Astrocyte (in vitro differentiated cells and primary cell): ENCODE measurements at regions not wholly inside any gene's neighbourhood (a gene's known extent, or its start where the extent isn't known, plus 50 kb on each side); places are given as distances from the start of the nearest gene placed in this dataset.
"Not testable (repeated sequence)": the region's sequence is repeated elsewhere in the genome, so short reads cannot be mapped to it uniquely, and the experiment has no call there.

Experiments
- DNase-seq: peaks from one replicate; pipeline ENCODE4 v3.0.0-alpha.2; 2010; ENCODE audit warnings: low read depth
- FAIRE-seq: peaks from 2 replicates; lab custom pipeline; 2011; peaks lifted over from hg19 to GRCh38; lab: Jason Lieb, UNC
- H2AFZ ChIP-seq: 2 replicates; pipeline ENCODE4 v1.6.0; 2012; ENCODE audit warnings: low read depth, low read length, inconsistent platforms
- H3K27ac ChIP-seq: 2 replicates; pipeline ENCODE4 v1.5.1; 2011; ENCODE audit warnings: low read depth, low read length, inconsistent platforms
- H3K27me3 ChIP-seq: 2 replicates; pipeline ENCODE4 v1.6.0; 2011; ENCODE audit warnings: low read length, inconsistent platforms; ENCODE audit not compliant: insufficient read depth
- H3K36me3 ChIP-seq: 2 replicates; pipeline ENCODE4 v1.5.1; 2011; ENCODE audit warnings: low read length, inconsistent platforms; ENCODE audit not compliant: insufficient read depth
- H3K4me1 ChIP-seq: 2 replicates; pipeline ENCODE4 v1.5.1; 2011; ENCODE audit warnings: low read length, inconsistent platforms; ENCODE audit not compliant: insufficient read depth
- H3K4me2 ChIP-seq: 2 replicates; pipeline ENCODE4 v1.6.0; 2012; ENCODE audit warnings: low read length, inconsistent platforms
- H3K4me3 ChIP-seq: 2 replicates; pipeline ENCODE4 v1.5.1; 2011; ENCODE audit warnings: low read depth, mild to moderate bottlenecking, low read length, inconsistent platforms; ENCODE audit not compliant: insufficient read depth
- H3K79me2 ChIP-seq: 2 replicates; pipeline ENCODE4 v1.6.0; 2012; ENCODE audit warnings: mild to moderate bottlenecking, low read length, inconsistent platforms; ENCODE audit not compliant: insufficient read depth
- H3K9ac ChIP-seq: 2 replicates; pipeline ENCODE4 v1.6.0; 2012; ENCODE audit warnings: mild to moderate bottlenecking, low read length, inconsistent platforms
- H3K9me3 ChIP-seq: 2 replicates; pipeline ENCODE4 v1.5.1; 2012; ENCODE audit warnings: low read depth, mild to moderate bottlenecking, low read length, inconsistent platforms; ENCODE audit not compliant: insufficient read depth
- H4K20me1 ChIP-seq: 2 replicates; pipeline ENCODE4 v1.6.0; 2012; ENCODE audit warnings: low read length, inconsistent platforms; ENCODE audit not compliant: insufficient read depth
- H3K27ac Mint-ChIP-seq: one replicate; pipeline ENCODE4 v1.8.0; 2021; ENCODE audit warnings: mild to moderate bottlenecking, mixed read lengths; ENCODE audit not compliant: unreplicated experiment
- H3K27me3 Mint-ChIP-seq: one replicate; pipeline ENCODE4 v1.8.0; 2021; ENCODE audit warnings: low read depth, mixed read lengths; ENCODE audit not compliant: unreplicated experiment
- H3K36me3 Mint-ChIP-seq: one replicate; pipeline ENCODE4 v1.8.0; 2021; ENCODE audit warnings: low read depth, mixed read lengths; ENCODE audit not compliant: unreplicated experiment
- H3K4me1 Mint-ChIP-seq: one replicate; pipeline ENCODE4 v1.8.0; 2021; ENCODE audit warnings: low read depth, mixed read lengths; ENCODE audit not compliant: unreplicated experiment
- H3K4me3 Mint-ChIP-seq: one replicate; pipeline ENCODE4 v1.8.0; 2021; ENCODE audit warnings: mild to moderate bottlenecking, moderate library complexity, mixed read lengths; ENCODE audit not compliant: unreplicated experiment
- H3K9me3 Mint-ChIP-seq: one replicate; pipeline ENCODE4 v1.8.0; 2021; ENCODE audit warnings: mild to moderate bottlenecking, mixed read lengths; ENCODE audit not compliant: unreplicated experiment
- CTCF ChIP-seq: IDR thresholded peaks from 2 replicates; pipeline ENCODE4 v1.5.1; 2011; ENCODE audit warnings: low read depth, mild to moderate bottlenecking, inconsistent platforms, low read length, moderate library complexity; ENCODE audit not compliant: insufficient read depth
- EZH2 ChIP-seq: IDR thresholded peaks from 2 replicates; pipeline ENCODE4 v1.6.1; 2012; ENCODE audit warnings: mild to moderate bottlenecking, low read length, inconsistent platforms; ENCODE audit not compliant: insufficient read depth

- H3K9me3 ChIP-seq, result no peaks in the 10 kb centered on the region
- H3K36me3 Mint-ChIP-seq, result no peaks in the 10 kb centered on the region
- no peak overlapping the region for H3K4me3 Mint-ChIP-seq
- H2AFZ ChIP-seq, result no peak overlapping the region
- no peaks in the 10 kb centered on the region for H3K27me3 ChIP-seq
- TF ChIP-seq CTCF, result no peak
- no peak overlapping the region for H3K4me2 ChIP-seq
- H3K27me3 Mint-ChIP-seq, result peaks cover 1% of the 10 kb centered on the region
- peaks cover 1% of the 10 kb centered on the region for H3K4me1 Mint-ChIP-seq
- H3K79me2 ChIP-seq, result no peaks in the 10 kb centered on the region
- no peak for DNase-seq
- H3K4me3 ChIP-seq, result no peak overlapping the region
- no peak overlapping the region for H3K27ac ChIP-seq
- H3K9me3 Mint-ChIP-seq, result no peaks in the 10 kb centered on the region
- no peak overlapping the region for H3K9ac ChIP-seq
- no peaks in the 10 kb centered on the region for H3K4me1 ChIP-seq
- no peak overlapping the region for H3K27ac Mint-ChIP-seq
- H3K36me3 ChIP-seq, result no peaks in the 10 kb centered on the region
- no peak for FAIRE-seq
- no peaks in the 10 kb centered on the region for H4K20me1 ChIP-seq
Observed at GRCh38 chr9:115341426-115341825, 223.5 kb upstream of the TNC start.

GRCh38 chr9:115347776-115348175, 229.8 kb upstream of the TNC start:
- not testable (repeated sequence) for H2AFZ ChIP-seq, H4K20me1 ChIP-seq, H3K36me3 Mint-ChIP-seq, H3K9ac ChIP-seq, H3K27me3 ChIP-seq, H3K4me1 ChIP-seq, H3K36me3 ChIP-seq, H3K9me3 ChIP-seq, DNase-seq, H3K4me3 Mint-ChIP-seq, H3K27ac Mint-ChIP-seq, H3K27ac ChIP-seq, H3K79me2 ChIP-seq, H3K4me2 ChIP-seq, FAIRE-seq, H3K4me3 ChIP-seq, H3K27me3 Mint-ChIP-seq
- peaks cover 11% of the 10 kb centered on the region for H3K9me3 Mint-ChIP-seq
- H3K4me1 Mint-ChIP-seq, result peaks cover 24% of the 10 kb centered on the region

- DNase-seq, H3K4me3 ChIP-seq, H3K4me1 ChIP-seq, H3K27ac Mint-ChIP-seq, H3K27me3 Mint-ChIP-seq, H3K36me3 Mint-ChIP-seq, H3K4me2 ChIP-seq, H3K27ac ChIP-seq, H3K4me3 Mint-ChIP-seq, H3K27me3 ChIP-seq, H4K20me1 ChIP-seq, H3K9ac ChIP-seq, FAIRE-seq, H3K79me2 ChIP-seq, H3K36me3 ChIP-seq, H3K9me3 ChIP-seq, H2AFZ ChIP-seq: not testable (repeated sequence)
- H3K4me1 Mint-ChIP-seq, result peaks cover 33% of the 10 kb centered on the region
- peaks cover 11% of the 10 kb centered on the region for H3K9me3 Mint-ChIP-seq
Observed at GRCh38 chr9:115348936-115349335, 231.0 kb upstream of the TNC start.

- H3K9ac ChIP-seq, result no peak overlapping the region
- peaks cover 37% of the 10 kb centered on the region for H3K4me1 Mint-ChIP-seq
- TF ChIP-seq EZH2 (no peak), CTCF (no peak)
- H2AFZ ChIP-seq, result no peak overlapping the region
- H3K27me3 ChIP-seq, result no peaks in the 10 kb centered on the region
- no peak overlapping the region for H3K4me2 ChIP-seq
- H3K4me3 ChIP-seq, result no peak overlapping the region
- peaks cover 3% of the 10 kb centered on the region for H3K4me1 ChIP-seq
- FAIRE-seq (no peak), DNase-seq (peak; percentile 36)
- peaks cover 11% of the 10 kb centered on the region for H3K9me3 Mint-ChIP-seq
- H3K27me3 Mint-ChIP-seq, result no peaks in the 10 kb centered on the region
- H3K79me2 ChIP-seq, result no peaks in the 10 kb centered on the region
- H3K9me3 ChIP-seq, result peaks cover 5% of the 10 kb centered on the region
- H3K36me3 ChIP-seq, result no peaks in the 10 kb centered on the region
- H3K27ac Mint-ChIP-seq, result no peak overlapping the region
- H3K36me3 Mint-ChIP-seq, result no peaks in the 10 kb centered on the region
- no peak overlapping the region for H3K4me3 Mint-ChIP-seq
- no peaks in the 10 kb centered on the region for H4K20me1 ChIP-seq
- H3K27ac ChIP-seq, result no peak overlapping the region
Observed at GRCh38 chr9:115349542-115349941, 231.6 kb upstream of the TNC start.
